Testis (tissue), 2 donors: ENCODE measurements at regions not wholly inside any gene's neighbourhood (a gene's known extent, or its start where the extent isn't known, plus 50 kb on each side); places are given as distances from the start of the nearest gene placed in this dataset.

ENCODE experiments used
- CTCF ChIP-seq, 3 experiments: fragments of 450-650 bp in 2 of 3; fragments of 200-600 bp in 1 of 3; sonication (generic) in 1 of 3; IDR thresholded peaks; one replicate each; pipeline ENCODE4 v1.5.1; 2016 to 2019; ENCODE audit warnings: antibody characterized with exemption in 3 of 3, mild to moderate bottlenecking in 2 of 3, moderate library complexity in 1 of 3
- POLR2A ChIP-seq: fragments of 450-650 bp; IDR thresholded peaks from one replicate; pipeline ENCODE4 v1.6.1; 2017; ENCODE audit warnings: antibody characterized with exemption, mild to moderate bottlenecking, moderate library complexity

GRCh38 chr2:138396843-138397242 is 104.7 kb upstream of the SPOPL start:
- TF ChIP-seq CTCF (IDR thresholded peaks at IDR 0.05) = no peak
- no peak for TF ChIP-seq POLR2A
